HG02970 (cell line): ENCODE measurements at regions not wholly inside any gene's neighbourhood (a gene's known extent, or its start where the extent isn't known, plus 50 kb on each side); places are given as distances from the start of the nearest gene placed in this dataset.

Experiments
- ATAC-seq: cut with Tn5 transposase; IDR thresholded peaks from one replicate; pipeline ENCODE4 v1.9.1; 2021; ENCODE audit warnings: mild to moderate bottlenecking, moderate library complexity, moderate number of reproducible peaks; ENCODE audit not compliant: unreplicated experiment, low FRiP score

DNA sequence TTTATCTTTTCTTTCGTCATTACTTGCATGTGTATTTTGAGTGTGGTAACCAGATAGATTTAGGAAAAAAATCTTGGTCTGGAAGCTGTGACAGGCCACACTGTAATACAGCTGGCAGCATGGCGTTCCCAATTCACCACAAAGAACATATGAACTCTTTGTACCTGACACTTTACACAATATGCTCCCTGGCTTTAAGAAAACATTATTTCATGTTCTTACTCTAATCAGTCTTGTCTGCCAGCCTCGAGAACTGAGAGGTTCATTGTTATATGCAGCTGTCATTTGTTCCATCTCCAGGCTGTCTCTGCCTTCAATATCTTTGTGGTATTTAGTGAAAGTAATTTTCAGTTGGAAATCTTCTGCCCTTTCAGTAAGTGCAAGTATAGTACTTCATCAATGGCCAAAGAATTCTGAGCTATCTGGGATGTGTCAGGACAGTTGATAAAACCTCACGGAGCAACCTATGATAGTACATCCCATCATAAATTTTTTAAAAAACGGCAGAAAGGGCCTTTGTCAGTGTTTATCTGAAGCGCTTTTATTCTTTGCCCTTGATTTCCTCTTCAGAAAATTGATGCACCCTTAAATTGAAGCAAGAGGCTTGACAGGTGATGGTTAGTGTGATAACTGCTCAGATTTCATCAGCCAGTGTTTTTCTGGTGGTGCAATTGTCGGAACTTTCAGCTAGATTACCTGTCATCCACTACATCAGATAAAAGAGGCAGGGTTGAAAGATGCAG lies 146.3 kb upstream of the SP8 start:
- no peak for ATAC-seq

- no peak for ATAC-seq
These were observed 158.8 kb upstream of the SP8 start for GRCh38 chr7:20945451-20945850.

DNA sequence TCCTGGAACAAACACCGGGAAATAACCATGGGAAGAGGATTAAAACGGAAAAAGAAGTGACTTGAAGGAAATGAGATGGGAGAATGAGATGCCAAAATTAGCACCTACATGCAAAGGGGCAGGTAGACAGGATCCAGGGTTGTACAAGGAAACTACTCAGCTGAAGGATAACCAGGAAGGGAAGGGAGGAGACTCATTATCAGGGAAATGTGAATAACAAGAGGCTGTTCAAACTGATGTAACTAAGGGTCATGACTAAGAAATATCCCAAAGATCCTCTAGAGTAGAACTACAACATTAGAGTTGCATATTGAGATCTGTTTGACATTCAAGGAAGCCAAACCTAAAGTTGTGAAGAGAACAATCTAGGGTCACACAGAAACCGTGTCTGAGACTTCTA lies 166.2 kb upstream of the SP8 start:
- ATAC-seq = no peak

GRCh38 chr7:20954711-20955619 lies 168.3 kb upstream of the SP8 start:
- no peak for ATAC-seq

GRCh38 chr7:20958572-20958971 lies 171.9 kb upstream of the SP8 start:
- ATAC-seq = no peak

GRCh38 chr7:20959281-20959680 lies 172.6 kb upstream of the SP8 start:
- ATAC-seq = no peak

DNA sequence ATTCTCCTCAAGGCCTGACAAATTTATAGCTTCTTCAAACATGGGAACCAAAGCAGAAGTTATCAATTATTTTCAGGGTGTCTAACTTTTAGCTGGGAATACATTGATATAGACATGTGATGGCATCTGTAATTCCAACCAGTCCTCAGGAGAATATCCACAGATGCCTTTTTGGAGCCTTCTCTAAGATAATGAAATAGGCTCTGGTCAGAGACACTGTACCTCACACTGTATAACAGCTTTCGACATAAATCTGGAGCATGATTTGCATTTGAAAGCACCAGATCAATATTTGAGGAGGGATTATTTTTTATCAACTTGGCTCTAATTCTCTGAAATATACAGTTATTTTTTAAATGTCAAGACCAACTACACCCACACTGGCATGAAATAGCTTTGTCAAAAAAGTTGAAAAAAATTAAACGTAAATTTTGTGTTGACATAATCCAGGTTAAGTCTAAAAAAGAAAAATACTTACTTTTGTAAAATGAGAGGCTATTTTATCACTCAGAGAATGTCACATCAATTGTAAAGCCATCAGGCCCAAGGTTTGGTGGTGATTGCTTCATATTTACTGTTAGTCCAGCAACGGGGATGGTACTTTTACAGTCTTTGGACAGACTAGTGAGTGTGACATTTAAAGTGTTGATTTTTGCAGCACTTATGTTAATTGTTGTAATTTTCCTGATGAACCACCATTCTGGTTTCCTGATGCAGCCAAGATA lies 177.0 kb upstream of the SP8 start:
- ATAC-seq = no peak

- ATAC-seq = no peak
These were observed 177.7 kb upstream of the SP8 start for GRCh38 chr7:20964281-20964918.

DNA sequence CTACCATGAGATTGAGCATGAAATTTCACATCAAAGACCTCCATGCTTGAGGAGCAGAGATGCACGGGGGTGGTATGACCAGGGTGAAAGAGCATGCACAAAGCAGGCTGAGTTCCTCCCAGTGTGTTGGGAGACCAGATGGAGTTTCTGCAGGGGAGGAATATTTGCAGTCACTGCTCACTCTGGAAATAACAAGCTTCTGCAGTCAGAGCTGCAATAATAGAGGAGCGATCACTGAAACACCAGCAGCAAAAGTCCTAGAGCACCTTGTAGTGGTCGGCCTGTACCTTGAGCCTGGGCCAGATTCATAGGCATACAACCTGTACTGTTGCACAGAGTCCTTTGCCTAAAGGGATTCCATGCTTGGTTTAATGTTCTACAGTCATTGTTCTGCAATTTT lies 184.5 kb upstream of the SP8 start:
- no peak for ATAC-seq

GRCh38 chr7:20980232-20980631 lies 193.5 kb upstream of the SP8 start:
- no peak for ATAC-seq

DNA sequence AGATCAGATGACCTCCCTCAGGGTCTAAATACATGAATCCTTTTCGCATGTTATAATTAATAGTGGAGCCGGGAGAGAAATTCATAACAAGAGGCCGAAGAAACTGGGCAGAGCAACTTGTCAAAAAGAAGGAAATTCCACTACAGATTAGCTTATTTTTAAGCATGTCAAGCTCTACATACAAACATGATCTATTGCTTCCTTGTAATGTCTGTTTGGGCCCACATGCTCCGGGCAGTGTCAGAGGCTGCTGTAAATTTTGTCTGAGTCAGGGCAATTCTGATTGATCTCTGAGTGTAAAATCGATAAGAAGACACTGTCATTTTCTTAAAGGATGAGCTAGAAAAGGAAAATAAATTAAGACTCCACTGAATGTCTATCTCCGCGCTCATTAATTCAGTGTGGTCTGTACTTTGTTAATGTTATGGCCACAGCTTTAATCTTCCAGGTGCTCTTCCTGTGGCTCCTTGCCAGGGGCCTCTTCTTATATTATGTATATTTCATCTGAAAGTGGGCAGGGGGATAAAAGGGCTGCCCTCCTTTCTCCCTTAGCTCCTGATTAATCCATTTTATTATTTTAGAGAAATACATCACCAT lies 194.1 kb upstream of the SP8 start:
- no peak for ATAC-seq

DNA sequence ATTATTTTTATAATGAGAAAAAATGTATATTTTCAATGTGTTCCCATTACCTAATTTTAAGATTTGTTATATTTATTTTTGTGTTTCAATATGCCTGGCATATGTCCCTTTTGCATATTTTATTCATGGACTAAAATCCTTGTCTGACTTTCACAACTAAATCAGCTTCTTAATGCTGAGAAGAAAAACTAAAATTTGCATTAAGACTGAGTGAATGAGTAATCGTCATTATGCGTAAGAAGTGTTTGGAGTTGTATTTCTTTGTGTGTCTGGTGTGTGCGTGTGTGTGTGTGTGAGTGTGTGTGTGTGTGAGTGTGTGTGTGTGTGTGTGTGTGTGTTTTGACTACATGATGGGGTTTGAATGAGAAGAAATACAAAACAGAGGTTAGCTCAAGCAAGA lies 201.7 kb upstream of the SP8 start:
- no peak for ATAC-seq

DNA sequence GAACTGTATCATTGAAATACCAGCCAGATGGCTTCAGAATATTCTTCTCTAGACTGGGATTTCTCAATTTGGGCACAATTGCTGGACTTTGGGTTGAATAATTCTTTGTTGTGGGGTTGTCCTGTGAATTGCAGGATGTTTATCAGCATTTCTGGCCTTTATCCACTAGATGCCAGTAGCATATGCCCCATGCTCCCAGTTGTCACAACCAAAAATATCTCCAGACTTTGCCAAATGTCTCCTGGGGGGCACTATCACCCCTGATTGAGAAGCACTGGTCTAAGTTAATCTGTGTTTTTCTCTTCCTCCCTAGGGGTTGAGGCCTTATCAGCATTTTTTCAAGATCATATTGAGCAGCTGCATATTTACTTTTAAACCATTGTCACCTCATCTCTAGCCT lies 204.9 kb upstream of the SP8 start:
- no peak for ATAC-seq

DNA sequence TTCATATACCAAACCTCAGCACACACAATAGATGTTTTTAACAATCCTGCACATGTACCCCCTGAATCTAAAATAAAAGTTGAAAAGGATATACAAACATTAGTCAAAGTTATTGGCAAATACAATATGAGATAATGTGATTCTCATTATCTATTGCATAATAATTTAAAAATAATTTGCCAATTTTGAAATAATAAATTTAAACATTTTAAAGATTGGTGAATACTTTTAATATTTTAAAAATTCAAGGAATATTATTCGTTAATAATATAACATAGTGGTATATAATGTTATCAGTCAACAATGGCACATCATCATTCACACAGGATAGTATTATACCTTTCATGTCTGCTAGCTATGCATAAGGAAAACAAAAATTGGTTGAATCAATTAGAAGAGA lies 207.0 kb upstream of the SP8 start:
- ATAC-seq = no peak

- ATAC-seq = no peak
These were observed 211.6 kb upstream of the SP8 start for GRCh38 chr7:20998309-20998708.

- ATAC-seq = no peak
These were observed 224.5 kb upstream of the SP8 start for GRCh38 chr7:21011153-21011552.

DNA sequence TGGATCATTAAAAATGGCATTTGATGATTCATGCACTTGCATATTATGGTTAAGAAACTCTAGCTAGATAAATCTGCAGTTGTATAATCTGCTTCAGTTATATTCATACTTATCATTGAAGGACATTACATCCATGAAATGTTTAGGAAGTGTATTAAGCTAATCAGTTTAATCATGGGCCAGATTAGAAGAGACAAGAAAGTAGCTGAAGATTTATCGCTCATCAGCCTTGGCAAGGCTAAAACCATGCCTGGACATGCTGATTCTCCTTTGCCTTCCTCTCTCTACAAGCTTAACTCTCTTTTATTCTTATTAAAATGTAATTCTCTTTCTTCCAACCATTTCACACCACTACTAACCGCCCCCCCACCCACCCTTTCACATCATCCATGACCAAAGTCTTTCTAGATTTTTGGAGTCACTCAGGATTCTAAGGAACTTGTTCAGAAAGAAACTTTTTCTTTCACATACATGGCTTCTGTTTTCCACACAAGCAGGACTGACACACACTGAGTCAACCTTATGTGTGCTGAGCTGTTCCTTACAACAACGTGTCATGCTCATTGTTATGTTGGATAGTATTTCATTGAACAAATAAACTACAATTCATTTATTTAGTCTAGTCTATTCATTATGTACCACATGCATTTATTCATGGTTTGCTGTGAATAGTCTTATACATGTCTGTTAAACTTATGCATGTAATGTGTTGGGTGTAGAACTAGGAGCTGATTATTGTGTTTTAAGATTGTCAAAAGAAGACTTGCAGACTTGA lies 227.3 kb upstream of the SP8 start:
- no peak for ATAC-seq

GRCh38 chr7:21020667-21021066 lies 234.0 kb upstream of the SP8 start:
- ATAC-seq = no peak

GRCh38 chr7:21023841-21024484 lies 237.3 kb upstream of the SP8 start:
- ATAC-seq = no peak
